Colonic mucosa (tissue), 4 donors: ENCODE measurements at regions not wholly inside any gene's neighbourhood (a gene's known extent, or its start where the extent isn't known, plus 50 kb on each side); places are given as distances from the start of the nearest gene placed in this dataset.
"Not testable (repeated sequence)": the region's sequence is repeated elsewhere in the genome, so short reads cannot be mapped to it uniquely, and the experiment has no call there.

Source experiments
- DNase-seq: peaks from one replicate; pipeline ENCODE4 v3.0.0-alpha.2; 2020
- H3K27ac ChIP-seq: fragments of 200-600 bp; one replicate; pipeline ENCODE4 v1.8.0; 2021
- H3K27me3 ChIP-seq: fragments of 200-600 bp; one replicate; pipeline ENCODE4 v1.8.0; 2021
- H3K36me3 ChIP-seq: fragments of 200-600 bp; one replicate; pipeline ENCODE4 v1.8.0; 2021
- H3K4me1 ChIP-seq: fragments of 200-600 bp; one replicate; pipeline ENCODE4 v1.8.0; 2021; ENCODE audit warnings: mild to moderate bottlenecking
- H3K4me3 ChIP-seq: fragments of 200-600 bp; one replicate; pipeline ENCODE4 v1.8.0; 2021
- H3K9ac ChIP-seq, 2 donors: one replicate each; pipeline ENCODE4 v1.7.0; 2013; ENCODE audit warnings: control low read depth in 2 of 2, low read depth in 2 of 2, low read length in 2 of 2
- H3K9me3 ChIP-seq: fragments of 200-600 bp; one replicate; pipeline ENCODE4 v1.8.0; 2021
- intact Hi-C: fragments of 100-400 bp; cut with DNase I; formaldehyde crosslinking; loops from one replicate; pipeline ENCODE4 v1.14.1; 2022
- TF ChIP-seq, protein P1 (sequence below): fragments of 200-600 bp; IDR thresholded peaks from one replicate; pipeline ENCODE4 v1.8.0; 2022; ENCODE audit warnings: antibody characterized with exemption, mild to moderate bottlenecking
- donor health status: healthy.
- donor health status: DM: no; HTN: no; CAD: no.
- donor health status: DM: no; HTN: no; CAD: no.

DNA sequence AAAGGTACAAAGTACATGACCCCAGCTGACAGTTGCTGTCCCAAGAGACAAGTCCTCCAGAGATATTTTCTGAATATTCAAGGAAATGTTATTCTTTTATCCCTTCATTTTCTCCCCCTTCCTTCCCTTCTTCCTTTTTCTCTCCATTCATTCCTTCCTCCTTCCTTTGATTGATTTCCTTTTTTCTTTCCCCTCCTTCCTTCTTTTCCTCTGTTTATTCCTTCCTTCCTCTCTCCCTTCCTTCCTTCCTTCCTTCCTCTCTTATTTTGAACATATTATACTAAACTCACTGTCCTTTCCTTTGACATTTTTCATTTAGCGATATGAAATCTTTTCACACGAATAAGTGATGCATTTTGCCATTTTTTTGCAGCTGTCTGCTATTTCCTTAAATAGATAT lies 73.2 kb upstream of the HDDC2 start:
- TF ChIP-seq, protein P1, sequence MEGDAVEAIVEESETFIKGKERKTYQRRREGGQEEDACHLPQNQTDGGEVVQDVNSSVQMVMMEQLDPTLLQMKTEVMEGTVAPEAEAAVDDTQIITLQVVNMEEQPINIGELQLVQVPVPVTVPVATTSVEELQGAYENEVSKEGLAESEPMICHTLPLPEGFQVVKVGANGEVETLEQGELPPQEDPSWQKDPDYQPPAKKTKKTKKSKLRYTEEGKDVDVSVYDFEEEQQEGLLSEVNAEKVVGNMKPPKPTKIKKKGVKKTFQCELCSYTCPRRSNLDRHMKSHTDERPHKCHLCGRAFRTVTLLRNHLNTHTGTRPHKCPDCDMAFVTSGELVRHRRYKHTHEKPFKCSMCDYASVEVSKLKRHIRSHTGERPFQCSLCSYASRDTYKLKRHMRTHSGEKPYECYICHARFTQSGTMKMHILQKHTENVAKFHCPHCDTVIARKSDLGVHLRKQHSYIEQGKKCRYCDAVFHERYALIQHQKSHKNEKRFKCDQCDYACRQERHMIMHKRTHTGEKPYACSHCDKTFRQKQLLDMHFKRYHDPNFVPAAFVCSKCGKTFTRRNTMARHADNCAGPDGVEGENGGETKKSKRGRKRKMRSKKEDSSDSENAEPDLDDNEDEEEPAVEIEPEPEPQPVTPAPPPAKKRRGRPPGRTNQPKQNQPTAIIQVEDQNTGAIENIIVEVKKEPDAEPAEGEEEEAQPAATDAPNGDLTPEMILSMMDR, result no peak
- Histone ChIP-seq H3K9me3 (no peaks in the 10 kb centered on the region), H3K9ac (no peak overlapping the region), H3K4me3 (no peak overlapping the region), H3K36me3 (no peaks in the 10 kb centered on the region), H3K27ac (no peak overlapping the region), H3K27me3 (no peaks in the 10 kb centered on the region), H3K4me1 (no peaks in the 10 kb centered on the region)
- no peak for DNase-seq
- intact Hi-C loops, result no loop called here

DNA sequence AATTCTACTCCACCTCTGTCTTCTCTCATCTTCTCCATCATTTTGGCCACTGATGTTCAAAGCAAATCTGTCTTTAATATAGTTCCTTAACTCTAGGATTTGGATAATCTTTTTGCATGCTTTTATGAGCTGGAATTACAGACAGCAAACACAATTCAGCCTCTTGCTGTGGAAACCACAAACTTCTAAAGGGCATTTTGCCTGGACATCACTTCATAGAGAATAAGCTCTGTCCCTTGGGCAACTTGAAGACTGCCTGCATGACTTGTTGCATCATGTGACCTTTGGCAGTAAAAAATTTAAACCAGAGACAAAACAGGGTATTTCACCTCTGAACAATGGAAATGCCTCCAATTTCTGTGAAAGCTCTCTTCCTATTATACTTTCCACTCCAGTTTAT lies 74.1 kb upstream of the HDDC2 start:
- Histone ChIP-seq H3K27me3 (no peaks in the 10 kb centered on the region), H3K4me3 (no peak overlapping the region), H3K27ac (no peak overlapping the region), H3K9ac (no peak overlapping the region), H3K4me1 (no peaks in the 10 kb centered on the region), H3K36me3 (no peaks in the 10 kb centered on the region), H3K9me3 (no peaks in the 10 kb centered on the region)
- TF ChIP-seq, protein P1, result no peak
- no peak for DNase-seq
- intact Hi-C loops, result no loop called here

DNA sequence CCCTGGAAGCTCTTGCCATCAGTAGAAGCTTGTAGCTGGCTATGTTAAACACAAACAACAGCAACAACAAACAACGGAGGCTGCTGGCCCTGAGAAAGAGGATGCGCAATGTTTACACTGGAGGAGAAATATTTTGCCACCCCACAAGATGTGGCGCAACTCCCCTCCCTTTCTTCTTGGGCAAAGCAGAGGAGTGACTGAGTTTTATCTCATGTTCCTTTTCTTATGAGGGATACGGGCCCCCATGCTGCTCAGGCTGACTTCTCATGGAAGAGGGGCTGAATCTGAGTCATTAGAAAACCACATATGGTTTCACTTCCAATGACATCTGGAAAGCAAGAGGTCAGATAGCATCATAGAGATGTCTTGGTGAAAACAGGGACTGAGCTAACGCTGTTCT lies 75.9 kb upstream of the HDDC2 start:
- Histone ChIP-seq H3K4me1 (no peaks in the 10 kb centered on the region), H3K9me3 (no peaks in the 10 kb centered on the region), H3K4me3 (no peak overlapping the region), H3K9ac (no peak overlapping the region), H3K27me3 (no peaks in the 10 kb centered on the region), H3K27ac (no peak overlapping the region), H3K36me3 (no peaks in the 10 kb centered on the region)
- no peak for DNase-seq
- TF ChIP-seq, protein P1, result no peak
- intact Hi-C loops, result no loop called here

DNA sequence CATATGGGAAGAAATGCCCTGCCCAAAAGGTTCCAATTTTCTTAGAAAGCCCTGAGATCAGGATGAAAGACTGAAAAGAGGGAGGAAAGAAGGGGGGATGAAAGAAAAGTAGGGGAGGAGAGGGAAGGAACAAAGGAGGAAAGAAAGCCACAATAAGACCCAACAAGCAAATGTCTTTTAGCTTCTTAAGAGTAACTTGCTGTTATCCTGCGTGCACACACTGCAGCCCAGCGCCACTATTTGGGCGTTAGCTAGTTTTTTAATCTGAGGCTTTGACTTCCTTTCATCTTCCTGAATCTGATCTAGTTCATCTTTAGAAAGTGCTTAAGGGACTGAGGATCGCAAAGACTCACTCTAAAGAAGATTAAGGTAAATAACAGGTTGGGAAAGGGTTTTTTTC lies 77.4 kb upstream of the HDDC2 start:
- no peak overlapping the region for H3K9ac ChIP-seq
- H3K4me3 ChIP-seq, result no peak overlapping the region
- no peaks in the 10 kb centered on the region for H3K36me3 ChIP-seq
- intact Hi-C loops, result no loop called here
- no peaks in the 10 kb centered on the region for H3K4me1 ChIP-seq
- no peaks in the 10 kb centered on the region for H3K9me3 ChIP-seq
- H3K27ac ChIP-seq, result no peak overlapping the region
- H3K27me3 ChIP-seq, result no peaks in the 10 kb centered on the region
- TF ChIP-seq, protein P1, result no peak
- no peak for DNase-seq

DNA sequence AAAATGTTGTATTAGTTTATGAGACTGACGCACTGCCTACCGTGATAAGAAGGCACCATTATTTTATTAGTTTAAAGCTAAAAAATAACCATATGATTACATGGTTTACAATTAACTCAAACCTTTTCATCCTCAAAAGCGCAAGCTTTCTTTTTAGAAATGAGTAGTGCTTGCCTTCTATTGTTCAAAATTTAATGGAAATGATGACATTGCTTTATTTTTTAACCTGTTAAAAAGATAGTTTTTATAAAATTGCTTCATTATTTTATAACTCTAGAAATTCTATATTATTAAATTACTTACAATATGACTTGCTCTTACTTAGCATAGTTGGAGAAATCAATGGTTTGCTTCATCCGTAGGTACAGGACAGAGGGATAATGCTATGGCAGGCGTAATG lies 78.7 kb upstream of the HDDC2 start:
- no peak for DNase-seq
- Histone ChIP-seq H3K4me1 (no peaks in the 10 kb centered on the region), H3K4me3 (no peak overlapping the region), H3K27me3 (no peaks in the 10 kb centered on the region), H3K9ac (no peak overlapping the region), H3K36me3 (no peaks in the 10 kb centered on the region), H3K9me3 (no peaks in the 10 kb centered on the region), H3K27ac (no peak overlapping the region)
- TF ChIP-seq, protein P1, result no peak
- intact Hi-C loops, result no loop called here

DNA sequence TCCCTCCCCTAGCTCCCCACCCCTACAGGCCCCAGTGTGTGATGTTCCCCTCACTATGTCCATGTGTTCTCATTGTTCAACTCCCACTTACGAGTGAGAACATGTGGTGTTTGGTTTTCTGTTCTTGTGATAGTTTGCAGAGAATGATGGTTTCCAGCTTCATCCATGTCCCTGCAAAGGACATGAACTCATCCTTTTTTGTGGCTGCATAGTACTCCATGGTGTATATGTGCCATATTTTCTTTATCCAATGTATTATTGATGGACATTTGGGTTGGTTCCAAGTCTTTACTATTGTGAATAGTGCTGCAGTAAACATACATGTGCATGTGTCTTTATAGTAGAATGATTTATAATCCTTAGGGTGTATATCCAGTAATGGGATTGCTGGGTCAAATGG lies 84.6 kb upstream of the HDDC2 start:
- H3K9ac ChIP-seq, DNase-seq, H3K4me1 ChIP-seq, H3K4me3 ChIP-seq, intact Hi-C loops, H3K27ac ChIP-seq, H3K27me3 ChIP-seq, H3K9me3 ChIP-seq, H3K36me3 ChIP-seq: not testable (repeated sequence)
